Ascending aorta (tissue), 2 donors: ENCODE measurements at regions not wholly inside any gene's neighbourhood (a gene's known extent, or its start where the extent isn't known, plus 50 kb on each side); places are given as distances from the start of the nearest gene placed in this dataset.

Source experiments
- DNase-seq, 2 donors: peaks; one replicate each; pipeline ENCODE4 v3.0.0-alpha.2; 2019; ENCODE audit warnings: low spot score in 2 of 2
- H3K27ac ChIP-seq, 2 donors: fragments of 200-600 bp; sonication (generic); one replicate each; pipeline ENCODE4 v1.5.1; 2016 to 2017; ENCODE audit warnings: mild to moderate bottlenecking in 1 of 2
- H3K27me3 ChIP-seq: fragments of 200-600 bp; sonication (generic); one replicate; pipeline ENCODE4 v1.5.1; 2017
- H3K36me3 ChIP-seq, 2 donors: fragments of 200-600 bp; sonication (generic); one replicate each; pipeline ENCODE4 v1.5.1; 2016
- H3K4me1 ChIP-seq, 2 donors: fragments of 200-600 bp; sonication (generic); one replicate each; pipeline ENCODE4 v1.5.1; 2016 to 2017; ENCODE audit warnings: mild to moderate bottlenecking in 1 of 2
- H3K4me3 ChIP-seq, 2 donors: fragments of 200-600 bp; sonication (generic); one replicate each; pipeline ENCODE4 v1.5.1; 2016 to 2017; ENCODE audit warnings: mild to moderate bottlenecking in 1 of 2
- H3K9me3 ChIP-seq, 2 donors: fragments of 200-600 bp; sonication (generic); one replicate each; pipeline ENCODE4 v1.5.1; 2016
- intact Hi-C: fragments of 100-400 bp; cut with DNase I; formaldehyde crosslinking; loops from one replicate; pipeline ENCODE4 v1.15.1; 2023
- TF ChIP-seq, protein P1 (sequence below), 3 experiments: fragments of 200-600 bp in 2 of 3; fragments of 450-650 bp in 1 of 3; sonication (generic) in 2 of 3; IDR thresholded peaks; one replicate each; pipeline ENCODE4 v1.5.1; 2016 to 2019; ENCODE audit warnings: antibody characterized with exemption in 3 of 3, mild to moderate bottlenecking in 1 of 3, moderate library complexity in 1 of 3

DNA sequence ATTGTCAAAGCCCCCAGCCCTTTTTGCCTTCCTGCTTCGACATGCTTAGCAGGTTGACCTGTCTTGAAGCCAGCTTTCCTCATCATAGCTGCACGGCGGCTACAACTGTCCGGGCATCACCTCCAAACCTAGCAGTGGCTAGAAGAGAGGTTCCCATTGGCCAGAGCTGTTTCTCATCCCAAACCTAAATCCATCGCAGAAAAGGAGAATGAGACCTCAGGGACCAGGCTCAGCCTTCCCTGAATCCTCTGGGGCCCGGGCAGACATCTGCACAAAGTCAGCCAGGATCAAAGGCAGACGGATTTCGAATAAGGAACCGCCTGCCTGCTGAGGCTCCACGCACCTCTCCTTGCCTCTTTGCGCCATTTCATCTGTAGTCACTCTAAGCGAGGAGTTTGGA lies 101.7 kb upstream of the SLC66A3 start:
- Histone ChIP-seq H3K4me1 (no peaks in the 10 kb centered on the region), H3K4me3 (no peak overlapping the region), H3K9me3 (no peaks in the 10 kb centered on the region), H3K27ac (no peak overlapping the region), H3K36me3 (no peaks in the 10 kb centered on the region), H3K27me3 (no peaks in the 10 kb centered on the region)
- intact Hi-C loops, result no loop called here
- TF ChIP-seq, protein P1, sequence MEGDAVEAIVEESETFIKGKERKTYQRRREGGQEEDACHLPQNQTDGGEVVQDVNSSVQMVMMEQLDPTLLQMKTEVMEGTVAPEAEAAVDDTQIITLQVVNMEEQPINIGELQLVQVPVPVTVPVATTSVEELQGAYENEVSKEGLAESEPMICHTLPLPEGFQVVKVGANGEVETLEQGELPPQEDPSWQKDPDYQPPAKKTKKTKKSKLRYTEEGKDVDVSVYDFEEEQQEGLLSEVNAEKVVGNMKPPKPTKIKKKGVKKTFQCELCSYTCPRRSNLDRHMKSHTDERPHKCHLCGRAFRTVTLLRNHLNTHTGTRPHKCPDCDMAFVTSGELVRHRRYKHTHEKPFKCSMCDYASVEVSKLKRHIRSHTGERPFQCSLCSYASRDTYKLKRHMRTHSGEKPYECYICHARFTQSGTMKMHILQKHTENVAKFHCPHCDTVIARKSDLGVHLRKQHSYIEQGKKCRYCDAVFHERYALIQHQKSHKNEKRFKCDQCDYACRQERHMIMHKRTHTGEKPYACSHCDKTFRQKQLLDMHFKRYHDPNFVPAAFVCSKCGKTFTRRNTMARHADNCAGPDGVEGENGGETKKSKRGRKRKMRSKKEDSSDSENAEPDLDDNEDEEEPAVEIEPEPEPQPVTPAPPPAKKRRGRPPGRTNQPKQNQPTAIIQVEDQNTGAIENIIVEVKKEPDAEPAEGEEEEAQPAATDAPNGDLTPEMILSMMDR (IDR thresholded peaks at IDR 0.05), result no peak
- no peak for DNase-seq

DNA sequence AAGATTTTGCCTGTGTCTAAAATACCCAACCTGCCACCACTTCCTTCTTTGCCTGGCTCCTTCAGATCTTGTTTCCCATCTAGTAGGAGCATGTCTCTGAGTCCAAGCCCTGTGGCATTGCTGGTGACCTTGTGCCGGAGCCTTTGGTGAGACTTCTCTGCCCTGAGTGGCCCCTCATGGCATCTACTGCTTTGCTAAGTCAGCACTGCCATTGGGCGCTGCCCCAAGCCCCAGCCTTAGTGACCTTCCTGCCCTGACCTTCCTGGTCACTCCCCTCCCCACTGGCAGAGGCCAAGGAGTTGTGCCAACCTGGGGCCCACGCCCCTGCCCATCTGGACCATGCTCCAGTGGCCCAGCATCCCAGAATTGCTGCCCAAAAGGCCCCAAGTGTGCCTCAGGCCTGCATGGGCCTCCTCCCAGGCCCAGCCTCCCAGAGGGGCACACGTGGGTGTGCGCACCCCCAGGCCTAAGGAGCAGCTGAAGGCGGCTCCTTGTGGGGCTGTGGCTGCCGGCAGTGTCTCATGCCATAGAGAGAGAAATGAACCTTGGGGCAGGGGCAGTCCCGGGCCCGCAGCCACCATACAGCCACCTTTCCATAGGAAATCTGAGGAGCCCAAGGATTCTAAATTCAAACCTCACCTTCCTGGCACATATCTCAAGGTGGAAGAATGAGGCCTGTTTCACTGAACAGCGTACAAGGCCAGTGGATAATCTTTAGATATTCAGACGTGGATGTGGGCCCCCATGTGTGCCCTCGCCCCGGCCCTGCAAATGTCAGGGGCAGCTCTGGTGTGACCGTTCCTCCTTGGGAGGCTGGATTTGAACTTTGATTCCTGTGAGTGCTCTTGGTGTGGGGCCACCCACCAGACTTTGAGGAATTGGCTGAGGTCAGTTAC lies 100.2 kb upstream of the SLC66A3 start:
- TF ChIP-seq, protein P1 (IDR thresholded peaks at IDR 0.05), result no peak
- intact Hi-C loops, result no loop called here
- H3K4me1 ChIP-seq, result no peaks in the 10 kb centered on the region
- no peak overlapping the region for H3K4me3 ChIP-seq
- no peaks in the 10 kb centered on the region for H3K36me3 ChIP-seq
- no peak for DNase-seq
- peaks cover 0 to under 1% of the 10 kb centered on the region in 2 donors for H3K9me3 ChIP-seq
- H3K27ac ChIP-seq, result no peak overlapping the region
- H3K27me3 ChIP-seq, result no peaks in the 10 kb centered on the region

DNA sequence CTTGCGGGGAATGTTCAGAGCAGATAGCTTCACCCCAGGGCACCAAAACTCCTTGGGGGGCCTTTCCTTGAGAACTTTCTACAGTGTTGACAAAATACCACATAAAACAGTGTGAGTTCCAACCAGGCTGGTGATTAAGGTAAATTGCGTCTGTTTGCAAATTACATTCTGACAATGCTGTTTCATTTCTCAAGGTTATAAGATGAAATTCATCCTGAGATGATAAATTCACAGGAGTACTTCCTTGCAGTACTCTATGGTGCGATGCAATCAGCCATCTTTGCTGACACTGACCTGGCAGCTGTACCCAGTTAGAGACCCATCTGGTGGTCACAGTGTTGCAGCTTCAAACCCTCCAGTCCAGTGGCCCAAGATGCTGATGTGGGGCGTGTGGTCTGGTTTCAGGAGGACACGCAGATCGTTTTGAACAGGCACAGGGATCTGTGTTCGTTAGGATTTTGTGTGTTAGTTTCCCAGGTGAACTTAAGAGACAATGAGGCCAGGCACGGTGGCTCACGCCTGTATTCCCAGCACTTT lies 99.5 kb upstream of the SLC66A3 start:
- Histone ChIP-seq H3K4me3 (no peak overlapping the region), H3K36me3 (no peaks in the 10 kb centered on the region), H3K9me3 (peaks cover 0 to 8% of the 10 kb centered on the region in 2 donors), H3K4me1 (no peaks in the 10 kb centered on the region), H3K27me3 (no peaks in the 10 kb centered on the region), H3K27ac (no peak overlapping the region)
- no peak for DNase-seq
- TF ChIP-seq, protein P1 (IDR thresholded peaks at IDR 0.05), result no peak
- intact Hi-C loops, result no loop called here

DNA sequence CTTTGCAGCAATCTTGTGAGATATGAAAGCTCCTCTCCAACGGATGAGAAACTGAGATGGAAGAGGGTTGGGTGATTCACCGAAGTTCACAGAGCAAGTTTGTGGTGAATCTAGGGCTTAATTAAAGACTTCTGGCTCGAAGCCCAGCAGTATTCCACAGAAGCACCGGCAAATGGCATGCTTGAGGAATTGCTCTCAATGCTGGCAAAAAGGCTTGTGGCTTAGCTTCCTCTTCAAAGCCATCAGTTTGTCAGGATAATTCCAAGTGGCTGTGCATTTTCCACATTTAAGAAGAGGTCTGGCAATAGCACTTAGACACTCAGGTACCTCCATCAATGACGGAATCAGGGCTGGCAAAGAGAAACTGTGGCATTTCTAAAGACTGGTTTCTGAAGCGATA lies 98.7 kb upstream of the SLC66A3 start:
- H3K9me3 ChIP-seq, result peaks cover 0 to 15% of the 10 kb centered on the region in 2 donors
- no peaks in the 10 kb centered on the region for H3K36me3 ChIP-seq
- H3K4me1 ChIP-seq, result no peaks in the 10 kb centered on the region
- TF ChIP-seq, protein P1 (IDR thresholded peaks at IDR 0.05), result no peak
- no peak overlapping the region for H3K4me3 ChIP-seq
- no peak overlapping the region for H3K27ac ChIP-seq
- intact Hi-C loops, result no loop called here
- no peak for DNase-seq
- no peaks in the 10 kb centered on the region for H3K27me3 ChIP-seq

DNA sequence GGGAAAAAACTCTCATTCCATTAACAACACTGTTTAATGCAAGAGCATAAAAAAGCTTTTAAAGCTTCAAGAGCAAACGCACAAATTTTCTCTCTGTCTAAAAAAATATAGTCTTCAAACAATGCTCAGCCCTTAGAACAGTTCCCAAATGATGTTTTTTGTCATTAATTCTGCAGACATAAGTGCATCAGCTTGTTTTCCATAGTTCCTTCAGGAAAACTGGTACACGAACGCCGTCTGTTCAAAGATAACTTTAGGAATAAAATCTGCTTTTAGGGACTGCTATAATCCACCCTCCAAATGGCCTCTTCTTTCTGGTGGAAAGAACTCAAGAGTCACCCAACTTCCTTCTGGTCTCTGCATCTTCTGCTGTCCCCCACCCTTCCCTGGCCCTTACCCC lies 98.2 kb upstream of the SLC66A3 start:
- Histone ChIP-seq H3K27me3 (no peaks in the 10 kb centered on the region), H3K9me3 (peaks cover 0 to 15% of the 10 kb centered on the region in 2 donors), H3K4me3 (no peak overlapping the region), H3K27ac (no peak overlapping the region), H3K36me3 (no peaks in the 10 kb centered on the region), H3K4me1 (no peaks in the 10 kb centered on the region)
- intact Hi-C loops, result no loop called here
- no peak for DNase-seq
- TF ChIP-seq, protein P1 (IDR thresholded peaks at IDR 0.05), result no peak
